ENCODE measurements at regions not wholly inside any gene's neighbourhood (a gene's known extent, or its start where the extent isn't known, plus 50 kb on each side); places are given as distances from the start of the nearest gene placed in this dataset.
"Not testable (repeated sequence)": the region's sequence is repeated elsewhere in the genome, so short reads cannot be mapped to it uniquely, and the experiment has no call there.

DNA sequence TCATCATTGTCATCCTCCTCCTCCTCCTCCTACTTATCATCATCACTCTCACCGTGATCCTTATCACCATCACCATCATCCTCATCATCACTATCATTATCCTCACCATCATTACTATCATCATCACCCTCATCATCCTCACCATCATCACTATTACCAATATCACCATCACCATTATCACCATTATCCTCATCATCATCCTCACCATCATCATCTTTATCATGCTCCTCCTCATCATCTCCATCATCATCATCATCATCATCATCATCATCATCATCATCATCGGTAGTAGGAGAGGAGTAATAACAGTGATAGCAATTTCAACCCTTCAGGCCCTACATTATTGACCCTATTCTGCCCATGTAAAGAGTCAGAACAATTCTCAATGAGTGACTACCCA lies 345.9 kb upstream of the ZNF32 start:
- DNase-seq = no peak
- in situ Hi-C loops (cut with HindIII; ENCODE audit: low pct_ligation_motif_present, low sequenced_read_pairs) = no loop called here
- Histone ChIP-seq H3K36me3 (replicated peaks) (no peaks in the 10 kb centered on the region), H3K27ac (no peak overlapping the region), H3K4me3 (ENCODE audit: low read depth, low read length) (no peak overlapping the region), H3K27me3 (replicated peaks) (no peaks in the 10 kb centered on the region)
- TF ChIP-seq CTCF (IDR thresholded peaks at IDR 0.05; ENCODE audit: low read depth, low read length, missing control alignments) = no peak

DNA sequence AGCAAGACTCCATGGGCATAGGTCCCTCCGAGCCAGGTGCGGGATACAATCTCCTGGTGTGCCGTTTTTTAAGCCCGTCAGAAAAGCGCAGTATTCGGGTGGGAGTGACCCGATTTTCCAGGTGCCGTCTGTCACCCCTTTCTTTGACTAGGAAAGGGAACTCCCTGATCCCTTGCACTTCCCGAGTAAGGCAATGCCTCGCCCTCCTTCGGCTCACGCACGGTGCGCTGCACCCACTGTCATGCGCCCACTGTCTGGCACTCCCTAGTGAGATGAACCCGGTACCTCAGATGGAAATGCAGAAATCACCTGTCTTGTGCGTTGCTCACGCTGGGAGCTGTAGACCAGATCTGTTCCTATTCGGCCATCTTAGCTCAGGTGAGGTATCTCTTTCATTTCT lies 344.1 kb upstream of the ZNF32 start:
- in situ Hi-C loops (cut with HindIII; ENCODE audit: low pct_ligation_motif_present, low sequenced_read_pairs); DNase-seq; H3K4me3 ChIP-seq (ENCODE audit: low read depth, low read length); H3K36me3 ChIP-seq (replicated peaks); H3K27me3 ChIP-seq (replicated peaks); H3K27ac ChIP-seq: not testable (repeated sequence)

DNA sequence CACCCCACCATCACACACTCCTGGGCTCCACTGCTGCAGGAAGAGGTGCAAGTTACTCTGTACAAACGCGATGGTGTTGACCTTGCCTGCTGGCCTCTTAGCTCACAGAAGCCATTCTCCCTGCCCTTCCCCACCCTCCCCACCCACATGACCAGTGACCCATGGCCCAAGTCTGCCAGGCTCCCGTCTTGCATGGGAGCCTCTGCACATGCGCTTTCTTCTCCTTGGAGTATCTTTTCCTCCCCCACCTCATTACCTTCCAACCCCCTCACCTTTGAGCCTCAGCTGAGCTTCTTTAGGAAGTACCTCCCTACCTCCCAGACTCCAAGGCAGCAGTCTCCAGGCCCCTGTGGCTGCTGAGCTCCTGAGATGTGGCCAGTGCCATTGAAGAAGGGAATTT lies 337.7 kb upstream of the ZNF32 start:
- no peak for DNase-seq
- in situ Hi-C loops (cut with HindIII; ENCODE audit: low pct_ligation_motif_present, low sequenced_read_pairs) = no loop called here

GRCh38 chr10:43985941-43986340 lies 337.3 kb upstream of the ZNF32 start:
- TF ChIP-seq CTCF (IDR thresholded peaks at IDR 0.05; ENCODE audit: low read depth, low read length, missing control alignments) = no peak
- Histone ChIP-seq H3K4me3 (ENCODE audit: low read depth, low read length) (no peak overlapping the region), H3K27ac (no peak overlapping the region), H3K27me3 (replicated peaks) (no peaks in the 10 kb centered on the region), H3K36me3 (replicated peaks) (no peaks in the 10 kb centered on the region)
- no peak for DNase-seq
- in situ Hi-C loops (cut with HindIII; ENCODE audit: low pct_ligation_motif_present, low sequenced_read_pairs) = no loop called here

More for the DNA sequence above, 337.7 kb upstream of the ZNF32 start:
- H3K27me3 ChIP-seq (replicated peaks) = no peaks in the 10 kb centered on the region
- H3K4me3 ChIP-seq (ENCODE audit: low read depth, low read length) = no peak overlapping the region
- H3K27ac ChIP-seq = no peak overlapping the region
- no peaks in the 10 kb centered on the region for H3K36me3 ChIP-seq (replicated peaks)
- no peak for TF ChIP-seq CTCF (IDR thresholded peaks at IDR 0.05; ENCODE audit: low read depth, low read length, missing control alignments)

DNA sequence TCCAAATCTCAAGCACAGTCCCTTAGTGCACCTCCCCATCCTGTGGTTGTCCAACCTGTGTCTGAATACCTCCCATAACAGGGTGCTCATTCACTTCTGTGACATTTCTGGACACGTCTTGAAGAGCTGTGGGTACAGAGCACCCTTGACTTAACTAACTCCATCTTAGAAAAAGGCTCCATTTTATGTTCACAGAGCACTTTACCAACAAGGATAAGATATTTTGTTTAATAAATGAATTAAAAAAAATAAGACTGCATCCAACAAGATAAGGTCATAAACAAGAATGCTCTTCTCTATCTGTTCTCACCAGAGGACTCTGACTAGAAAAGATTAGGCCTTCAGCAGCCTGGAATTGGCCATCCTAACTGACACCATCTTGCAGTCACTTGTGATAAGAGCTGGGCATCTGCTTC lies 335.2 kb upstream of the ZNF32 start:
- no peak for TF ChIP-seq CTCF (IDR thresholded peaks at IDR 0.05; ENCODE audit: low read depth, low read length, missing control alignments)
- Histone ChIP-seq H3K4me3 (ENCODE audit: low read depth, low read length) (no peak overlapping the region), H3K36me3 (replicated peaks) (no peaks in the 10 kb centered on the region), H3K27ac (no peak overlapping the region), H3K27me3 (replicated peaks) (no peaks in the 10 kb centered on the region)
- no peak for DNase-seq
- in situ Hi-C loops (cut with HindIII; ENCODE audit: low pct_ligation_motif_present, low sequenced_read_pairs) = no loop called here

- TF ChIP-seq CTCF (IDR thresholded peaks at IDR 0.05; ENCODE audit: low read depth, low read length, missing control alignments) = no peak
- no peak overlapping the region for H3K4me3 ChIP-seq (ENCODE audit: low read depth, low read length)
- in situ Hi-C loops (cut with HindIII; ENCODE audit: low pct_ligation_motif_present, low sequenced_read_pairs) = no loop called here
- no peak overlapping the region for H3K27ac ChIP-seq
- no peak for DNase-seq
- no peaks in the 10 kb centered on the region for H3K27me3 ChIP-seq (replicated peaks)
- no peaks in the 10 kb centered on the region for H3K36me3 ChIP-seq (replicated peaks)
These were observed 334.7 kb upstream of the ZNF32 start for GRCh38 chr10:43983405-43983804.

Data from brain microvascular endothelial cell (primary cell).